ENCODE measurements at regions not wholly inside any gene's neighbourhood (a gene's known extent, or its start where the extent isn't known, plus 50 kb on each side); places are given as distances from the start of the nearest gene placed in this dataset.

- no peak overlapping the region for H3K4me3 ChIP-seq (replicated peaks in 1 of 2; ENCODE audit: low read depth in 2 of 2, low read length in 2 of 2)
- TF ChIP-seq CTCF (IDR thresholded peaks at IDR 0.05; ENCODE audit: low read depth, low read length): no peak
- no peak for DNase-seq (ENCODE audit: low read depth in 2 of 2)
Observed at GRCh38 chr7:10874666-10875065, 99.0 kb upstream of the PHF14 start.

GRCh38 chr7:10875080-10875479 is 98.6 kb upstream of the PHF14 start:
- DNase-seq (ENCODE audit: low read depth in 2 of 2): no peak
- no peak overlapping the region for H3K4me3 ChIP-seq (replicated peaks in 1 of 2; ENCODE audit: low read depth in 2 of 2, low read length in 2 of 2)
- no peak for TF ChIP-seq CTCF (IDR thresholded peaks at IDR 0.05; ENCODE audit: low read depth, low read length)

GRCh38 chr7:10888861-10889260 is 84.8 kb upstream of the PHF14 start:
- DNase-seq (ENCODE audit: low read depth in 2 of 2): no peak
- TF ChIP-seq CTCF (IDR thresholded peaks at IDR 0.05; ENCODE audit: low read depth, low read length): no peak
- no peak overlapping the region for H3K4me3 ChIP-seq (replicated peaks in 1 of 2; ENCODE audit: low read depth in 2 of 2, low read length in 2 of 2)

- peak; percentile 71 for TF ChIP-seq CTCF (IDR thresholded peaks at IDR 0.05; ENCODE audit: low read depth, low read length)
- H3K4me3 ChIP-seq (replicated peaks in 1 of 2; ENCODE audit: low read depth in 2 of 2, low read length in 2 of 2): no peak overlapping the region
Observed at GRCh38 chr7:10889266-10889898, 84.3 kb upstream of the PHF14 start.

GRCh38 chr7:10908600-10908999 is 65.1 kb upstream of the PHF14 start:
- DNase-seq (ENCODE audit: low read depth in 2 of 2): no peak
- H3K4me3 ChIP-seq (replicated peaks in 1 of 2; ENCODE audit: low read depth in 2 of 2, low read length in 2 of 2): no peak overlapping the region

More at GRCh38 chr7:10889266-10889898, 84.3 kb upstream of the PHF14 start:
- DNase-seq (ENCODE audit: low read depth in 2 of 2): peak; percentile 63 to 69

GRCh38 chr7:10910447-10910846 is 63.2 kb upstream of the PHF14 start:
- no peak for DNase-seq (ENCODE audit: low read depth in 2 of 2)
- TF ChIP-seq CTCF (IDR thresholded peaks at IDR 0.05; ENCODE audit: low read depth, low read length): no peak
- no peak overlapping the region for H3K4me3 ChIP-seq (replicated peaks in 1 of 2; ENCODE audit: low read depth in 2 of 2, low read length in 2 of 2)

More at GRCh38 chr7:10908600-10908999, 65.1 kb upstream of the PHF14 start:
- TF ChIP-seq CTCF (IDR thresholded peaks at IDR 0.05; ENCODE audit: low read depth, low read length): no peak

- TF ChIP-seq CTCF (IDR thresholded peaks at IDR 0.05; ENCODE audit: low read depth, low read length): no peak
- DNase-seq (ENCODE audit: low read depth in 2 of 2): no peak
- H3K4me3 ChIP-seq (replicated peaks in 1 of 2; ENCODE audit: low read depth in 2 of 2, low read length in 2 of 2): no peak overlapping the region
Observed at GRCh38 chr7:10912077-10912476, 61.6 kb upstream of the PHF14 start.

All from cardiac fibroblast (primary cell).